ENCODE measurements at regions not wholly inside any gene's neighbourhood (a gene's known extent, or its start where the extent isn't known, plus 50 kb on each side); places are given as distances from the start of the nearest gene placed in this dataset.

DNA sequence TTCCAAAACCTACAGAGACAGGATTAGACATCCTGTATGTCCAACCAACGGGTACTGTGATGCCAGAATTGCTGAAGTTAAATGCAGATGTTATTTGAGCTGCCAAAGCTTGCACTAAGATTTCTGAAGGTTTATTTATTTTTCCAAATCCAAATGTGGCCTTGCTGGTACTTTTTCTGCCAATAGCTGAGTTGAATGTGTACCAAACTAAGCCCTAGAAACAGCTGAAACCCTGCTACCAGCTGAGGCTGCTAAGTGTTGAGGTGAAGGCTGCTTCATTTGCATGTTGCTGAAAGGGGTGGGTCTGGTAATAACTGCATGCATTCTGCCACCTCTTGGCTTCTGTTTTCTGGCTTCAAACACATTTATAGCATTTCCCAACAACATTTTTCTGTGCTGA lies 366.5 kb downstream of the FAT4 start:
- Histone ChIP-seq H3K4me2 (ENCODE audit: insufficient read depth, low read length) (no peak overlapping the region), H3K36me3 (ENCODE audit: insufficient read depth, low read length) (no peaks in the 10 kb centered on the region), H4K20me1 (ENCODE audit: insufficient read depth, low read length) (no peaks in the 10 kb centered on the region), H3K79me2 (ENCODE audit: insufficient read depth, low read length) (no peaks in the 10 kb centered on the region), H3K4me3 (ENCODE audit: low read depth in 1 of 2, low read length in 2 of 2) (no peak overlapping the region), H3K4me1 (ENCODE audit: insufficient read depth, low read length) (no peaks in the 10 kb centered on the region), H3K27ac (ENCODE audit: low read length) (no peak overlapping the region), H3K9me3 (ENCODE audit: insufficient read depth, low read length, severe bottlenecking) (no peaks in the 10 kb centered on the region), H2AFZ (ENCODE audit: low read depth, low read length) (no peak overlapping the region), H3K27me3 (ENCODE audit: insufficient read depth, low read length, poor library complexity) (no peaks in the 10 kb centered on the region), H3K9ac (ENCODE audit: low read depth, low read length) (no peak overlapping the region)
- ATAC-seq (ENCODE audit: insufficient read depth, low read depth) (no peak), DNase-seq (no peak)
- TF ChIP-seq, protein P1, sequence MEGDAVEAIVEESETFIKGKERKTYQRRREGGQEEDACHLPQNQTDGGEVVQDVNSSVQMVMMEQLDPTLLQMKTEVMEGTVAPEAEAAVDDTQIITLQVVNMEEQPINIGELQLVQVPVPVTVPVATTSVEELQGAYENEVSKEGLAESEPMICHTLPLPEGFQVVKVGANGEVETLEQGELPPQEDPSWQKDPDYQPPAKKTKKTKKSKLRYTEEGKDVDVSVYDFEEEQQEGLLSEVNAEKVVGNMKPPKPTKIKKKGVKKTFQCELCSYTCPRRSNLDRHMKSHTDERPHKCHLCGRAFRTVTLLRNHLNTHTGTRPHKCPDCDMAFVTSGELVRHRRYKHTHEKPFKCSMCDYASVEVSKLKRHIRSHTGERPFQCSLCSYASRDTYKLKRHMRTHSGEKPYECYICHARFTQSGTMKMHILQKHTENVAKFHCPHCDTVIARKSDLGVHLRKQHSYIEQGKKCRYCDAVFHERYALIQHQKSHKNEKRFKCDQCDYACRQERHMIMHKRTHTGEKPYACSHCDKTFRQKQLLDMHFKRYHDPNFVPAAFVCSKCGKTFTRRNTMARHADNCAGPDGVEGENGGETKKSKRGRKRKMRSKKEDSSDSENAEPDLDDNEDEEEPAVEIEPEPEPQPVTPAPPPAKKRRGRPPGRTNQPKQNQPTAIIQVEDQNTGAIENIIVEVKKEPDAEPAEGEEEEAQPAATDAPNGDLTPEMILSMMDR (IDR thresholded peaks at IDR 0.05; ENCODE audit: borderline replicate concordance, extremely low read depth, low read length, poor library complexity, severe bottlenecking), result no peak
- TF ChIP-seq EZH2 (IDR thresholded peaks at IDR 0.05; ENCODE audit: borderline replicate concordance, low read depth, low read length, severe bottlenecking), result no peak

DNA sequence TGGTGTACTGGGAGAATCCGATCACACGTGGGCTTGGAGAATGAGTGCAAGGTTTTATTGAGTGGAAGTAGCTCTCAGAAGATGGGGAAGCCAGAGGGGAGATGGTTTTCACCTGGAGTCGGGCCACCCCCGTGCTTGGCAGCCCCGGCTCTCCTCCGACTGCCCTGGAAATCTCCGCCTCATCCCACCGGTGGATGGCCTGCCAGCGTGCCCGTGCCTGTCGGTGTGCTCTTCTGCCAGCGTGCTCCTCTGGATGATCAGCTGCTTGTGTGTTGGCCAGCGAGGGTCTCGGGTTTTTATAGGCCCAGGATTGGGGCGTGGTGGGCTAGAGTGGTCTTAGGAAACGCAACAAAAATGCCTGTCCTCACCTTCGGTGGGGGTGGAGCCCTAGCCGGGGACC lies 368.0 kb downstream of the FAT4 start:
- TF ChIP-seq, protein P1 (IDR thresholded peaks at IDR 0.05; ENCODE audit: borderline replicate concordance, extremely low read depth, low read length, poor library complexity, severe bottlenecking), result no peak
- H3K4me3 ChIP-seq (ENCODE audit: low read depth in 1 of 2, low read length in 2 of 2), result no peak overlapping the region
- H3K27ac ChIP-seq (ENCODE audit: low read length), result no peak overlapping the region
- ATAC-seq (ENCODE audit: insufficient read depth, low read depth), result no peak
- H3K4me1 ChIP-seq (ENCODE audit: insufficient read depth, low read length), result no peaks in the 10 kb centered on the region
- no peaks in the 10 kb centered on the region for H3K79me2 ChIP-seq (ENCODE audit: insufficient read depth, low read length)
- no peak overlapping the region for H2AFZ ChIP-seq (ENCODE audit: low read depth, low read length)
- no peaks in the 10 kb centered on the region for H4K20me1 ChIP-seq (ENCODE audit: insufficient read depth, low read length)
- H3K36me3 ChIP-seq (ENCODE audit: insufficient read depth, low read length), result no peaks in the 10 kb centered on the region
- H3K9ac ChIP-seq (ENCODE audit: low read depth, low read length), result no peak overlapping the region
- DNase-seq, result no peak
- no peaks in the 10 kb centered on the region for H3K27me3 ChIP-seq (ENCODE audit: insufficient read depth, low read length, poor library complexity)
- H3K4me2 ChIP-seq (ENCODE audit: insufficient read depth, low read length), result no peak overlapping the region
- H3K9me3 ChIP-seq (ENCODE audit: insufficient read depth, low read length, severe bottlenecking), result no peaks in the 10 kb centered on the region

DNA sequence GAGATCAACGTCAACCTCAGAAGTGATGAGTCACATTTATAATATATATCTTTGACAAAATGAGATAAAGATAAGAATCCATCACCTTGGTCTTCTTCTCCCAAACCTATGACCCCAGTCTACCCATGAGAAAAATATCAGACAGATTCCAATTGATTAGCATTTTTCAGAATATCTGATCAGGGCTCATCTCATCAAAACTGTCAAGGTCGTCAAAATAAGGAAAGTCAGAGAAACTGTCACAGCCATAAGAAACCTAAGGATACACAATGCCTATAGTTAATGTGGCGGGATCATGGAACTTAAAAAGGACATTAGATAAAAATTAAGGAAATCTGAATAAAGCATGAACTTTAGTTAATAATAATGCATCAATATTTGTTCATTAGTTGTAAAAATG lies 374.1 kb downstream of the FAT4 start:
- H3K36me3 ChIP-seq (ENCODE audit: insufficient read depth, low read length), result no peaks in the 10 kb centered on the region
- no peak overlapping the region for H3K4me2 ChIP-seq (ENCODE audit: insufficient read depth, low read length)
- H3K9ac ChIP-seq (ENCODE audit: low read depth, low read length), result no peak overlapping the region
- H3K79me2 ChIP-seq (ENCODE audit: insufficient read depth, low read length), result no peaks in the 10 kb centered on the region
- H3K4me3 ChIP-seq (ENCODE audit: low read depth in 1 of 2, low read length in 2 of 2), result no peak overlapping the region
- TF ChIP-seq, protein P1 (IDR thresholded peaks at IDR 0.05; ENCODE audit: borderline replicate concordance, extremely low read depth, low read length, poor library complexity, severe bottlenecking), result no peak
- TF ChIP-seq EZH2 (IDR thresholded peaks at IDR 0.05; ENCODE audit: borderline replicate concordance, low read depth, low read length, severe bottlenecking), result no peak
- no peaks in the 10 kb centered on the region for H4K20me1 ChIP-seq (ENCODE audit: insufficient read depth, low read length)
- no peak for ATAC-seq (ENCODE audit: insufficient read depth, low read depth)
- H3K9me3 ChIP-seq (ENCODE audit: insufficient read depth, low read length, severe bottlenecking), result no peaks in the 10 kb centered on the region
- H2AFZ ChIP-seq (ENCODE audit: low read depth, low read length), result no peak overlapping the region
- DNase-seq, result no peak
- no peaks in the 10 kb centered on the region for H3K27me3 ChIP-seq (ENCODE audit: insufficient read depth, low read length, poor library complexity)
- H3K27ac ChIP-seq (ENCODE audit: low read length), result no peak overlapping the region
- no peaks in the 10 kb centered on the region for H3K4me1 ChIP-seq (ENCODE audit: insufficient read depth, low read length)

DNA sequence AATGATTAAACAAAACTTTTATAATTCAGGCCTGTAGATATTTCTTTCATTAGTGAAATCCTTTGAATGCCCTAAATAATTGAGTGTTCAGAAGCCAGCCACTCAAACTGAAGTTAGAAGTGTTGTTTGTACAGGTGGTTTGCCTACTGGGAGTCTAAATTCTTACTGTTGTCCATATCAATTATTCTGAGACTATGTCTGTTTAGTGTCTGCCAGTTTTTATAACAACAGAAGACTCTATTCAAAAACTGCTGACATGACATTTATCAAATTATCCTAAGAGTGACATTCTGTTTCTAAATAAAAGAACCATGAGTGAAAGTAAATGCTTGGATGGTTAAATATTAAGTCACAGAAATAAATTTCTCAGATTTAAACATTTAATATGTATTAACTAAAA lies 375.1 kb downstream of the FAT4 start:
- no peak for TF ChIP-seq EZH2 (IDR thresholded peaks at IDR 0.05; ENCODE audit: borderline replicate concordance, low read depth, low read length, severe bottlenecking)
- TF ChIP-seq, protein P1 (IDR thresholded peaks at IDR 0.05; ENCODE audit: borderline replicate concordance, extremely low read depth, low read length, poor library complexity, severe bottlenecking), result no peak
- Histone ChIP-seq H4K20me1 (ENCODE audit: insufficient read depth, low read length) (no peaks in the 10 kb centered on the region), H3K4me3 (ENCODE audit: low read depth in 1 of 2, low read length in 2 of 2) (no peak overlapping the region), H3K27ac (ENCODE audit: low read length) (no peak overlapping the region), H3K9me3 (ENCODE audit: insufficient read depth, low read length, severe bottlenecking) (no peaks in the 10 kb centered on the region), H3K4me2 (ENCODE audit: insufficient read depth, low read length) (no peak overlapping the region), H3K9ac (ENCODE audit: low read depth, low read length) (no peak overlapping the region), H3K4me1 (ENCODE audit: insufficient read depth, low read length) (no peaks in the 10 kb centered on the region), H3K79me2 (ENCODE audit: insufficient read depth, low read length) (no peaks in the 10 kb centered on the region), H3K36me3 (ENCODE audit: insufficient read depth, low read length) (no peaks in the 10 kb centered on the region), H3K27me3 (ENCODE audit: insufficient read depth, low read length, poor library complexity) (no peaks in the 10 kb centered on the region), H2AFZ (ENCODE audit: low read depth, low read length) (no peak overlapping the region)
- no peak for DNase-seq
- ATAC-seq (ENCODE audit: insufficient read depth, low read depth), result no peak
